Brain microvascular endothelial cell (primary cell): ENCODE measurements at regions not wholly inside any gene's neighbourhood (a gene's known extent, or its start where the extent isn't known, plus 50 kb on each side); places are given as distances from the start of the nearest gene placed in this dataset.

Experiments used
- DNase-seq: peaks from one replicate; pipeline ENCODE4 v3.0.0-alpha.2; 2020
- H3K27ac ChIP-seq: fragments of 250-450 bp; sonication (Bioruptor Pico); 2 replicates; pipeline ENCODE4 v1.5.1; 2020; ENCODE audit warnings: mild to moderate bottlenecking, moderate library complexity
- H3K27me3 ChIP-seq: fragments of 250-450 bp; sonication (Bioruptor Pico); replicated peaks from 2 replicates; pipeline ENCODE4 v1.5.1; 2020; ENCODE audit warnings: mild to moderate bottlenecking
- H3K36me3 ChIP-seq: fragments of 250-450 bp; sonication (Bioruptor Pico); replicated peaks from 2 replicates; pipeline ENCODE4 v1.5.1; 2020; ENCODE audit warnings: mild to moderate bottlenecking
- H3K4me3 ChIP-seq: 2 replicates; pipeline ENCODE4 v1.5.1; 2011; ENCODE audit warnings: low read depth, mild to moderate bottlenecking, control low read depth, low read length, moderate library complexity
- CTCF ChIP-seq: IDR thresholded peaks from 2 replicates; pipeline ENCODE4 v1.5.1; 2011; ENCODE audit warnings: low read depth, mild to moderate bottlenecking, moderate library complexity, low read length, control low read depth, inconsistent platforms; ENCODE audit errors: missing control alignments
- in situ Hi-C: cut with HindIII; loops from 2 replicates; pipeline ENCODE4 v1.10.0; 2017; ENCODE audit warnings: low sequenced_read_pairs, low pct_ligation_motif_present

GRCh38 chr11:134637091-134638015, 225.3 kb upstream of the B3GAT1 start:
- TF ChIP-seq CTCF: no peak
- Histone ChIP-seq H3K4me3 (no peak overlapping the region), H3K27ac (no peak overlapping the region), H3K36me3 (no peaks in the 10 kb centered on the region), H3K27me3 (no peaks in the 10 kb centered on the region)
- in situ Hi-C loops: no loop called here
- no peak for DNase-seq

GRCh38 chr11:134636071-134636470, 224.0 kb upstream of the B3GAT1 start:
- no peaks in the 10 kb centered on the region for H3K36me3 ChIP-seq
- no peak overlapping the region for H3K27ac ChIP-seq
- H3K4me3 ChIP-seq: no peak overlapping the region
- DNase-seq: no peak
- no peak for TF ChIP-seq CTCF
- H3K27me3 ChIP-seq: no peaks in the 10 kb centered on the region
- in situ Hi-C loops: no loop called here

- no peak overlapping the region for H3K27ac ChIP-seq
- no peak for TF ChIP-seq CTCF
- no peak for DNase-seq
- H3K36me3 ChIP-seq: no peaks in the 10 kb centered on the region
- in situ Hi-C loops: no loop called here
- H3K27me3 ChIP-seq: no peaks in the 10 kb centered on the region
- H3K4me3 ChIP-seq: no peak overlapping the region
These were observed 223.1 kb upstream of the B3GAT1 start for GRCh38 chr11:134634897-134635831.

GRCh38 chr11:134633276-134633675, 221.2 kb upstream of the B3GAT1 start:
- in situ Hi-C loops: no loop called here
- no peak for TF ChIP-seq CTCF
- DNase-seq: no peak
- Histone ChIP-seq H3K36me3 (no peaks in the 10 kb centered on the region), H3K4me3 (no peak overlapping the region), H3K27me3 (no peaks in the 10 kb centered on the region), H3K27ac (no peak overlapping the region)

GRCh38 chr11:134632347-134633119, 220.5 kb upstream of the B3GAT1 start:
- no peak for TF ChIP-seq CTCF
- H3K4me3 ChIP-seq: no peak overlapping the region
- H3K27me3 ChIP-seq: no peaks in the 10 kb centered on the region
- in situ Hi-C loops: no loop called here
- no peak overlapping the region for H3K27ac ChIP-seq
- DNase-seq: no peak
- no peaks in the 10 kb centered on the region for H3K36me3 ChIP-seq
